Body of pancreas (tissue), 4 donors: ENCODE measurements at regions not wholly inside any gene's neighbourhood (a gene's known extent, or its start where the extent isn't known, plus 50 kb on each side); places are given as distances from the start of the nearest gene placed in this dataset.

Experiments
- POLR2A ChIP-seq, 3 donors: fragments of 450-650 bp; IDR thresholded peaks; one replicate each; pipeline ENCODE4 v1.6.1; 2016; ENCODE audit warnings: antibody characterized with exemption in 3 of 3, mild to moderate bottlenecking in 2 of 3
- TF ChIP-seq, protein P1 (sequence below), 7 experiments: fragments of 450-650 bp in 4 of 7; fragments of 200-600 bp in 3 of 7; sonication (generic) in 3 of 7; IDR thresholded peaks; one replicate each; pipeline ENCODE4 v1.5.1; 2016 to 2019; ENCODE audit warnings: antibody characterized with exemption in 7 of 7

DNA sequence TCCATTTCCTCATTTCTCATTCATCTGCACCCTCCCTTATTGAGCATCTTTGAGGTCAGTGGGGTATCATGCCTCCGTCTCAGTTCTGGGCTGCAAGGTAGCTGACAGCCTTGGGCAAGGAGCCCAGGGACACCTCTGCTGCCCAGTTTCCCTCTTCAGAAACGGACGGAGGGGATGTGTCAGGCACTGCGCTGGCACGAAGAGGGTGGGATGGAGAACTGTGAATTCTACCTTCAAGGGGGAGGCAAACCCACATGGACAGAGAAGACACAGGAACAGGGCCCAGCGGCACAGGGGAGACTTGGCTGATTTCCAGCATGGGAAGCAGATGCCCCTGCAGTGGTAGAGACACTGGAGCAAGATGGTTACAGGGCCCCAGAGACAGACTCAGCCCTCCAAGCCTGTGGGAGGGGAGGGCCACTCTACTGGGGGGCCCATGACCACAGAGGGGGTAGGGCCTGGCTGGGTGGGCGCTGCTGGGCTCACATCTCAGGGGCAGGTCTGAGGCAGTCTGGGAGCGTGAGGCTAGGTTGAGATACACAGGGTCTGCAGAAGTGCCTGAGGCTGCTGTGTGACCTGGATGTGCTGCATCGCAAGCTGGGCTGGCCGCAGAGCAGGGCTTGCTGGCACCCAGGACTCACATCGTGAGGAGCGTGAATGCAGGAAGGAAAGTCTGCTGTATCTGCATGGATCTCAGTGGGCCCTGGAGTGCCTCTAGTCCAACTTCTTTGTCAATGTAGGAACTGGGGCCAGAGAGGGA is 92.3 kb downstream of the HS1BP3 start:
- TF ChIP-seq, protein P1, sequence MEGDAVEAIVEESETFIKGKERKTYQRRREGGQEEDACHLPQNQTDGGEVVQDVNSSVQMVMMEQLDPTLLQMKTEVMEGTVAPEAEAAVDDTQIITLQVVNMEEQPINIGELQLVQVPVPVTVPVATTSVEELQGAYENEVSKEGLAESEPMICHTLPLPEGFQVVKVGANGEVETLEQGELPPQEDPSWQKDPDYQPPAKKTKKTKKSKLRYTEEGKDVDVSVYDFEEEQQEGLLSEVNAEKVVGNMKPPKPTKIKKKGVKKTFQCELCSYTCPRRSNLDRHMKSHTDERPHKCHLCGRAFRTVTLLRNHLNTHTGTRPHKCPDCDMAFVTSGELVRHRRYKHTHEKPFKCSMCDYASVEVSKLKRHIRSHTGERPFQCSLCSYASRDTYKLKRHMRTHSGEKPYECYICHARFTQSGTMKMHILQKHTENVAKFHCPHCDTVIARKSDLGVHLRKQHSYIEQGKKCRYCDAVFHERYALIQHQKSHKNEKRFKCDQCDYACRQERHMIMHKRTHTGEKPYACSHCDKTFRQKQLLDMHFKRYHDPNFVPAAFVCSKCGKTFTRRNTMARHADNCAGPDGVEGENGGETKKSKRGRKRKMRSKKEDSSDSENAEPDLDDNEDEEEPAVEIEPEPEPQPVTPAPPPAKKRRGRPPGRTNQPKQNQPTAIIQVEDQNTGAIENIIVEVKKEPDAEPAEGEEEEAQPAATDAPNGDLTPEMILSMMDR (IDR thresholded peaks at IDR 0.05) = no peak
- no peak for TF ChIP-seq POLR2A (IDR thresholded peaks at IDR 0.05)
